ENCODE measurements at regions not wholly inside any gene's neighbourhood (a gene's known extent, or its start where the extent isn't known, plus 50 kb on each side); places are given as distances from the start of the nearest gene placed in this dataset.

DNA sequence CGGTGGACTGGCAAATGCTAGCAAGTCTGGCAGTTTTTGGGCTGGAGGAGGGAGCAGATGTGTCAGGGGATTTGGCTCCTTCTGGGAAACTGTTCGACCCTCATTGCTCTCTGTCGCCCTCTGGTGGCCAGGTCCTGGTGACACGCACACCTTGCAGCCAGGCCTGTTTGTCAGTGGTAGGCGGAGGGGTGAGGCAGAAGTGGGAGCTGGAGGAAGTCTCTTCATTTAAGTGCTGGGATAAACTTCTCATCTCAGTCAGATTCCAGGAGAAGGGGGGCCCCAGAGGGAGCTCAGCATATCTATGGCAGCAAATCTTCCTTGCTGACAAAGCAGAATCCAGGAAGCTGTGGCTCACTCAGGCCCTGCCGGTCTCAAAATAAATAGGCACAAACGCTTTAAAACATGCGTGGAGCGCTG is 326.5 kb downstream of the ZSWIM6 start (continued):
- TF ChIP-seq CTCF (IDR thresholded peaks at IDR 0.05; ENCODE audit: control extremely low read depth in 1 of 3, insufficient read depth in 1 of 3, low read depth in 1 of 3, low read length in 3 of 3) = peak; percentile 88 to 99 (median 98)
- 0 out of 2 replicates have a peak, but pooled peaks have one; percentile 10 for TF ChIP-seq RXRA (IDR thresholded peaks at IDR 0.05; ENCODE audit: insufficient read depth, low read depth, low read length)
- TF ChIP-seq RAD21 (IDR thresholded peaks at IDR 0.05 in 1 of 2, conservative IDR thresholded peaks at IDR 0.05 in 1 of 2; ENCODE audit: low read depth in 2 of 2, low read length in 2 of 2) = peak; percentile 88
- TF ChIP-seq CTBP2 (IDR thresholded peaks at IDR 0.05; ENCODE audit: borderline replicate concordance, insufficient read depth, insufficient read length, low read length) = no peak
- TF ChIP-seq MAFK (IDR thresholded peaks at IDR 0.05; ENCODE audit: low read depth, low read length) = peak; percentile 8; the same call in 1 of the 2 replicates
- TF ChIP-seq GABPA (IDR thresholded peaks at IDR 0.05; ENCODE audit: borderline replicate concordance, insufficient read depth, low read length) = peak; percentile 28; the same call in 1 of the 2 replicates
